ENCODE measurements at regions not wholly inside any gene's neighbourhood (a gene's known extent, or its start where the extent isn't known, plus 50 kb on each side); places are given as distances from the start of the nearest gene placed in this dataset.

- intact Hi-C loops (cut with DNase I; ENCODE audit: low total_unique reads), result no loop called here
- WGBS, 2 donors, result 7 to 10% methylated on average over 6 of the region's 6 CpGs
- TF ChIP-seq POLR2A (IDR thresholded peaks at IDR 0.05) (no peak), CTCF (IDR thresholded peaks at IDR 0.05) (no peak)
- DNase-seq (ENCODE audit: low spot score in 2 of 2), result no peak
- no peak overlapping the region for H3K4me3 ChIP-seq (ENCODE audit: low read depth, poor library complexity, severe bottlenecking)
Measured at GRCh38 chr18:22813648-22814328, 119.3 kb upstream of the RBBP8 start.

- TF ChIP-seq CTCF (IDR thresholded peaks at IDR 0.05) (no peak), POLR2A (IDR thresholded peaks at IDR 0.05) (no peak)
- no peak overlapping the region for H3K4me3 ChIP-seq (ENCODE audit: low read depth, poor library complexity, severe bottlenecking)
- WGBS, 2 donors, result 20 to 25% methylated on average over 4 of the region's 4 CpGs
- DNase-seq (ENCODE audit: low spot score in 2 of 2), result no peak
- intact Hi-C loops (cut with DNase I; ENCODE audit: low total_unique reads), result no loop called here
Measured at GRCh38 chr18:22814329-22814703, 118.8 kb upstream of the RBBP8 start.

- WGBS, 2 donors, result 27 to 49% methylated on average over 10 to 17 of the region's 18 CpGs
- no peak for DNase-seq (ENCODE audit: low spot score in 2 of 2)
- intact Hi-C loops (cut with DNase I; ENCODE audit: low total_unique reads), result no loop called here
- no peak for TF ChIP-seq POLR2A (IDR thresholded peaks at IDR 0.05)
- TF ChIP-seq CTCF (IDR thresholded peaks at IDR 0.05), result no peak
- H3K4me3 ChIP-seq (ENCODE audit: low read depth, poor library complexity, severe bottlenecking), result no peak overlapping the region
Measured at GRCh38 chr18:22816266-22817176, 116.6 kb upstream of the RBBP8 start.

GRCh38 chr18:22817844-22818243, 115.3 kb upstream of the RBBP8 start:
- 21 to 29% methylated on average over 1 of the region's 1 CpG for WGBS, 2 donors
- no peak overlapping the region for H3K4me3 ChIP-seq (ENCODE audit: low read depth, poor library complexity, severe bottlenecking)
- no peak for DNase-seq (ENCODE audit: low spot score in 2 of 2)
- intact Hi-C loops (cut with DNase I; ENCODE audit: low total_unique reads), result no loop called here
- TF ChIP-seq POLR2A (IDR thresholded peaks at IDR 0.05) (no peak), CTCF (IDR thresholded peaks at IDR 0.05) (no peak)

- intact Hi-C loops (cut with DNase I; ENCODE audit: low total_unique reads), result no loop called here
- 48 to 57% methylated on average over 3 of the region's 3 CpGs for WGBS, 2 donors
- TF ChIP-seq CTCF (IDR thresholded peaks at IDR 0.05), result no peak
- TF ChIP-seq POLR2A (IDR thresholded peaks at IDR 0.05), result no peak
- H3K4me3 ChIP-seq (ENCODE audit: low read depth, poor library complexity, severe bottlenecking), result no peak overlapping the region
- no peak for DNase-seq (ENCODE audit: low spot score in 2 of 2)
Measured at GRCh38 chr18:22822024-22822423, 111.1 kb upstream of the RBBP8 start.

Data from lower leg skin (tissue), 4 donors.